Fibroblast of skin of right quadriceps (primary cell): ENCODE measurements at regions not wholly inside any gene's neighbourhood (a gene's known extent, or its start where the extent isn't known, plus 50 kb on each side); places are given as distances from the start of the nearest gene placed in this dataset.
"Not testable (repeated sequence)": the region's sequence is repeated elsewhere in the genome, so short reads cannot be mapped to it uniquely, and the experiment has no call there.

Experiments used
- DNase-seq: peaks from one replicate; pipeline ENCODE4 v3.0.0-alpha.2; 2013

DNA sequence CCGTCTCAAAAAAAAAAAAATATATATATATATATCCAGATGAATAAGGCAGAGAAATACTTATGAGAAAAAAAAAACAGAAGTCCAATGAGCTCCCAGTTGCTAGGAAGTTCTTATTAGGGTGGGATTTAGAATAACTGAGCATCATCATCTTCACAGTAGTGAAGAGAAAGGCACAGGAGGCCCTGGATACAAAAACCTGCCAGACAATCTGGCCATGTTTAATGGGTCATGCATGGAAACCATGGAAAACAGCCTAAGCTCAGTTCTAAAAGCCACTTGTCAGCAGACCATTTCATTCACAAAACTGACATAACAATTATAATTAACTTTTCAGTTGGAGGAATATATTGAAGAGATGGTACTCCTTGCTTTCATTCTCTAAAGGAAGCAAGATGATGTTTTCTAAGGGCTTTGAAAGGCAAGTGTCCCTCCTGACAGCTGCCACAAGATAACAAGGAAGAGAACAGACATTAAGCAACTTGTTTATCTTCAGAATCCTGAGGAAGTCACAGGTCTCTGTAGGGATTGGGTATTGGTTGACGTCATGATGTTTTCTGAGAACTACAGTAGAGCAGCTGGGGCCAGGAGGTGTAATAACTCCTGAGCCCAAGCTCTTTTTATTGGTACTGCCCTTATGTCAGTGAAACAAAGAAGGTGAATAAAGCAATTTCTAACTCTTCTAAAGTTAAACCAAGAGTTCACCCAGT lies 463.1 kb downstream of the DMAC1 start:
- DNase-seq: no peak

DNA sequence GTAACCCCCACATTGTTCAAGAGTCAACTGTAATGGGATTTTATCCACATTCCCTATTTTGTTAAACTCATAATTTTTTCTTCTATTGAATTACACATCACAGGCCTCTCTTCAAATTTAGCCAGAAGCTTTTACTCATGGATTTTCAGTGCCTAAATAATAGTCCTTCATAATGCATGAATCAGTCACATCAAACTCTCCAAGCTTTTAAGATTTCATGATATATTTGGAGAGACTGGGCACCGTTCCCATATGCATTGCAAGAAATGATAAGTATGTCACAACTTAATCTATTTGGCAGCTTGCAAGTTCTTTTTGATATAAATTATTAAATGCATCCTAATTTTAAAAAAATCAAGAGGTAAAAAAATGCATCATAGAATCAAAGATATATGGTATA lies 465.9 kb downstream of the DMAC1 start:
- peak; percentile 47 for DNase-seq

DNA sequence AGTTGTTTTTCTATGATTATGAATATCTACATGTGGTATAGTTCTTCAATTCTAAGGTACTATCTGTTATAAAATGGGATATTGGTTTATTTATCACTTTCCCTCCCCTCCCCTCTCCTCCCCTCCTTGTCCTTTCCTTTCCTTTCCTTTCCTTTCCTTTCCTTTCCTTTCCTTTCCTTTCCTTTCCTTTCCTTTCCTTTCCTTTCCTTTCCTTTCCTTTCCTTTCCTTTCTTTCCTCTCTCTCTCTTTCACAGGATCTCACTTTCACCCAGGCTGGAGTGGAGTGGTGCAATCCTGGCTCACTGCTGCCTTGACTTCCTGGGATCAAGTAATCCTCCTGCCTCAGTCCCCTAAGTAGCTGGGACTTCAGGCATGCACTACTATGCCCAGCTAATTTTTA lies 466.8 kb downstream of the DMAC1 start:
- DNase-seq: no peak

DNA sequence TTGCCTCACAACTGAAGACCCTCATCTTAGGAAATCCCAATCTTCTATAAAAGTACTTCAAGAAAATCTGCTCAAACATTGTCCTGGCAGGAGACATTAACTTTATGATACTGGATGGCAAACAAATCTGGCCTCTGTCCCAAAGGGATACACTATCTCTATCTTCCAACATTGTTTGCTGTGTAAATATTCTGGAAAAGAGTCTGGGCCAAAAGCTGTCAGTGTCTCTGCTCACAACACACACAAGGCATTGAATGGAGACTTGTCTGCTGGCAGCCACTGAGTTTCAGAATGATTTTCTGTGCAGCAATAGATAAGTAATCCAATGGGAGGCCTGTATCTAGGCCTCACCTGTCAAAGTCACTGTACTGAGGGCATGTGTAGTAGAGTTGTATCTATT lies 471.1 kb downstream of the DMAC1 start:
- DNase-seq: no peak

DNA sequence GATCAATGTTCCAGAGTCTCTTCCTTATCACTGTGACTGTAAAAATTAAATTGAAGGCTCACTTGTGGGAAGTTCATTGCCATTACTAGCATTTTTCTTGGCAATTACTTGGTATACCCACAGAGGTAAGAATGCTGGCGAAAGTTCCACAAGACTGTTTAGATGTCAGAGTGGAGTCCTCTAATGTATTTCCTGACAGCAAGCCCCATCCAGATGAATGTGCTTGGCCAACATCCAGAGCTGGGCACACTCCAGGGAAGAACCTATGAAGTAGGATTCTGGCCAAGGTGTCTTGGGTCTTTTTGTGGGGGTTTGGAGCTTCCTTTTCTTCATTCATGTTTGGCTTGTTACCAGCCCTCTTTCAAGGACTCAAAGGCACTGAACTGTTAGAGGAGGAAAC lies 473.6 kb downstream of the DMAC1 start:
- no peak for DNase-seq

DNA sequence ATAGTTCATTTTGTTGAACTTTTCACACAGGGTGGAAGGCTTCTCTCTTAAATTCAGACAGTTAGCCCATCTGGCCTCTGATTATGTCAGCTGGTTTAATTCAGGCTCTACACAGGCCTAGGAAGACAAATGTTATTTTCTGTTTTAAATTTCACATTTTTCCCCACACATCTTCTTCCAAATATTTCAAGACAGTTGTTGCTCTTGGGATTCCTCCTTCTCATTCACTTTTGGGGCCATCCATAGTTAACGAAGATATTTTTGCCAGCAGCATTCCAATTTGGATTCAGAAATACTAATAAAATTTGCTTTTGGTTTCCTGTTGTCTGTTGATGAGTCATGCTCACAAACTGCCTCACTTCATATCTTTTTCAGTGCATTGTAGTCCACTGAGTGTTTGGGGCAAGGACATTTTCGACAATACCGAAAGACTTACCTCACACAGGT lies 475.4 kb downstream of the DMAC1 start:
- peak; percentile 18 for DNase-seq

DNA sequence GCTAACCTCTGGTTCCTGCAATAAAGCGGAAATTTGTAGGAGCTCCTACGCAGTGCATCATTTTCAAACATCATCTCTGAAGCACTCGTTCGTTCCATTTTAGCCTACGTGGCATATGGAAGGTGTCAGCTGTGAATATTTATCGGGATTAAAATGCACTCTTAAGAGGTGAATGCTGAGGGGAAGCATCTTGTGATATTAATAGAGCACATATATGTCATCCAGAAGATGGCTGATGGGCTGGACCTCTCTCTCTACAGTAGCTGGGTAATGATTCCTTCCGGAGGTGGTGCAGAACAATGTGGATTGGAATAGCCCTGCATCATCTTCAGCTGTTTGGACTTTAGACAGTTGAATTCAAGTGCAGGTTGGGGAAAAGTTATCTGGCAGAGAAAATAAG lies 478.7 kb downstream of the DMAC1 start:
- DNase-seq: no peak

DNA sequence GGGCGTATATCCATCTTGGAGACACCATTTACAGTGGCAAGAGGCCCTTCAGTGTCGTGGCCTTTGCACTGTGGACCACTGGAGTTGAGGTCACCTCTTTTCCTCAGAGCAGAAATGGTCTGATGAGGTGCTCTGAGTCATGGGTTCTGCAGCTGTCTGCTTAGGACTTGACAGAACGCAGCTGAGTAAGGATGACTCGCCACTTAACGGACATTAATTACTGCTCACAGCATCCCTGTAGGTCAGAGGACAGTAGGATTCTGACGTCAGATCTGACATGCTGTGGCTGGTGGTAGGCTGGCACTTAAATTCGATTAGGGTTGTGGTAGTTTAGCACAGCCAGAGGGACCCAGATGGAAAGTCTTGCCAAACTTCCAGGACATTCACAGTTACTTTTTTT lies 479.4 kb downstream of the DMAC1 start:
- DNase-seq: peak; percentile 93

DNA sequence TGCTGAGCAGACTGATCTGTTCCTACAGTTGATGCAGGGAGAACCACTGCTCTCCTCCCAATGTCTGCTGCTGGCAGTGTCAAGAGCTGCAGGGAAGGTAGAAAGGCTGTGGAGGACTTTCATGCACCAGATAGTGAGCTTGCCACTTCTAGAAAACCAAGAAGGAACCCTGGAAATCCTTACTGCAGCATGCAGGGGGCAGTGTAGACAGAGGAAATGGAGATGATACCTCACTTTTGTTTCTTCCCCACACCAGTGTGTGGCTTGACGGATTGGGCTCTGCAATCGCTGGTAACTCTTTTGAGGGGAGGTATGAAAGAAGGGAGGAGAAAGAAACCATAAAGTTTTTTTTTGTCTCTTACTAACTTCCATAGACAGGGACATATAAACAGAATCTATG lies 480.7 kb downstream of the DMAC1 start:
- DNase-seq: no peak

DNA sequence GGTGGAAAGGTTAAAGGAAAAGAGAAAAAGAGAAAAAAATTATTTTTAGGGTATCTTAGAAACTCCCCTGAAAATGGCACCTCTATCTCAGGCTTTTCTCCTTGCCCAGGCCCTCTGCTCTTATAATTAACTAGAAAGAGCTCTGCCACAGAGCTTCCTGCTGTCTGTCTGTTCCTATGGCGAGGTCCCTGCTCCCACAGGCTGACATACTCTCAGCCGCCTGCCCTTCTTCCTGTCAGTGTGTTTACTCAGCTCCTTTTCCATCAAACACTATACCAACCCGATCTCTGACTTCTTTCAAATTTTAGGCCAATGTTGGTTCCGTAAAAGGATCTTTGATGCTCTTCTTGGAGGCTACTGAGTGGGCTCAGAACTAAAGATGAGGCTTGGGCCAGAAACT lies 482.6 kb downstream of the DMAC1 start:
- DNase-seq: no peak

DNA sequence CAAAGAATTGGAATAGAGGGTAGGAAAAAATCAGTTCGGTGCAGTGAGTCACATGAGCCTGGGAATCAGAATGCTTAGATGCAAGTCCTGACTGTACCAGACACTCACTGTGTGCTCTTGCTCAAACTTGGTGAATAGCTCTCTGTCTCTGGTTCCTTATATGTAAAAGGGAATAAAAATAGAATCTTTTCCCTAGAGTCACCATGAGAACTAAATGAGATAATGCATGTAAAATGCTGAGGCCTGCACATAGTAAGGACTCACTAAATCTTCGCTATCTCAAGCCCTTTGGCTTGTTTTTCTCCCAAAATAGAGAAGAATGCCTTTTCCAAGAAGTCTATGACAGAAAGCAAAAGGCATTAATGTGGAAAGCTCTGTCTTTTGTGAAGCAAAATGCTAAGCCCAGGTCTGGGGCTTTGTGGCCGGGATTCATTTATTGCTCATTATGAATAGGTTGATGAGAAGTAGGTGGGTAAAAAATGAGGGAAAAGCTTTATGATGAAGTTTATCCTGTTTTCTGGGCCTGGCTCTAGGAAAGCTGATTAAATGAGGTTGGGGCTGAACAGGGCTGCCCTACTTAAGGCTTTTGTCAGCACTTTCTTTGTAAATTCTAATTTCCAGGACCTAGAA lies 483.3 kb downstream of the DMAC1 start:
- peak; percentile 57 for DNase-seq

DNA sequence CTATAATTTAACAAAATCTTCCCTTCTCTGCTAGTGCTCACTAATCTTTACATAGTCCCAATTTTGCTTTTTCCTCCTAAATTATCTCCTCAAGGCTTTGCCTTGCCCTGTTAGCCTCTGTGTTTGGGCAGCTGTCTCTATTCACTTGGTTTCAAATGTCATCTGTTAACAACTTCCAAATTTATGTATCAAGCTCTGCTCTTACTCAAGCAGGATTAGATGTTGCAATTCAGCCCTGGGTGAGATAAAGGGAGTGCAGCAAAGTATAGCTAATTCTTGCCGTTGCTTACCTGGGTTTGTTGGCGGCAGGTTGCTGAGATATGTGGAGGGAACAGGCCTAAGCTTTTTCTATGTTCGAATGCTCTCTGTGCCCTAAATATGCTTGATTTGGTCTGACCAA lies 483.8 kb downstream of the DMAC1 start:
- DNase-seq: peak; percentile 66

DNA sequence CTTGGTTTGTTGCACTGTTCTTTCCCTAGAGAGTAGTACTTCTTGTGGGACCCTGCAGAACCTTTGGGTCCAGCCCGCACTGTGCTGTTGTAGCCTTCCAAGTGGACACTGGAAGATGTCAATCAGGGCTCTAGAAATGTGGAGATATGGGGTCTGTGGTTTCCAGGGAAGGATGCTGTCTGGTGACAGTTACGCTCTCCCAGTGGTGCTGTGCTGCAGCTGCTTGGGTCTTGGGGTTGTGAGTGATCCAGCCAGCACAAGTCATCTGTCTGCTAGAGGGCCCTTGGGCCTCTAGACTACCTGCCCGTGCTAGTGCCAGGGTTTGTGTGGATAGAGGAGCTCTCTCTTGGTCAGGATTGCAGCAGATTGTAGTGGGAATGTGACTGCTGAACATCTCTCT lies 484.5 kb downstream of the DMAC1 start:
- DNase-seq: no peak

DNA sequence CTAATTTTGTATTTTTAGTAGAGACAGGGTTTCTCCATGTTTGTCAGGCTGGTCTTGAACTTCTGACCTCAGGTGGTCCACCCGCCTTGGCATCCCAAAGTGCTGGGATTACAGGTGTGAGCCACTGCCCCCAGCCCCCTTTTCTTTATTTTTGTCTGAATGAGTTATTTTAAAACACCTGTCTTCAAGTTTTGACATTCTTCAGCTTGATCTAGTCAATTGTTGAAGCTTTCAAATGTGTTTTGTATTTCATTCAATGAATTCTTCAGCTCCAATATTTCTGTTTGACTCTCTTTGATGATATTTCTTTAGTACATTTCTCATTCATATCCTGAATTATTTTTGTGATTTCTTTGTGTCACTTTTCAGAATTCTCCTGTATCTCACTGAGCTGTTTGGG lies 486.2 kb downstream of the DMAC1 start:
- no peak for DNase-seq

DNA sequence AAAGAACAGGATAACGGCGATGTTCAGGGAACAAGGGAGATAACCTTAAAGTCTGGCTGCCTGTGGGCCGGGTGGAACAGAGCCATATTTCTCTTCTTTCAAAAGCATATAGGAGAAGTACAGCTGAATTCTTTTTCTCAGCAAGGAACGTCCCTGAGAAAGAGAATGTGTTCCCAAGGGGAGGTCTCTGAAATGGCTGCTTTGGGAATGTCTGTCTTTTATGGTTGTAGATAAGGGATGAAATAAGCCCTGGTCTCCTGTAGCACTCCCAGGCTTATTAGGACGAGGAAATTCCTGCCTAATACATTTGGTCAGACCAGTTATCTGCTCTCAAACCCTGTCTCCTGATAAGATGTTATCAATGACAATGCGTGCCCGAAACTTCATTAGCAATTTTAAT lies 490.5 kb downstream of the DMAC1 start:
- not testable (repeated sequence) for DNase-seq

DNA sequence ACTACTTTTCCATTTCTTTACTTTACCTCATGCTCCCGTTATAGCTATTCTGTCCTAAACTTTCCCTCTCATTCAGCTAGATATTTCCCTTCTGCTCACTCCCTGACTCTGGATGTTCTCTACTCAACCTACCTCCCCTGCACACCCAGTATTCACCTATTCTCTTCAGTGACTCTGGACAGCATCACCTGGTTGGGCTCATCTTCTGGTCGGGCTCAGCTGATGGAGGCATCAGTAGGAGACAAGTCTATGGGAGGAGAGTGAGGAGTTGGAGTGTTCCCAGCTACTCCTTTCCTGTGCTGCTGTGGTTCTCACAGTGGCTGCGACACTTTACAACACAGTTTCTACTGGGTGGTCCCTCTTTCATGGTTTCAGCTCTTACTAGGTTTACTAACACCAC lies 493.9 kb downstream of the DMAC1 start:
- no peak for DNase-seq

DNA sequence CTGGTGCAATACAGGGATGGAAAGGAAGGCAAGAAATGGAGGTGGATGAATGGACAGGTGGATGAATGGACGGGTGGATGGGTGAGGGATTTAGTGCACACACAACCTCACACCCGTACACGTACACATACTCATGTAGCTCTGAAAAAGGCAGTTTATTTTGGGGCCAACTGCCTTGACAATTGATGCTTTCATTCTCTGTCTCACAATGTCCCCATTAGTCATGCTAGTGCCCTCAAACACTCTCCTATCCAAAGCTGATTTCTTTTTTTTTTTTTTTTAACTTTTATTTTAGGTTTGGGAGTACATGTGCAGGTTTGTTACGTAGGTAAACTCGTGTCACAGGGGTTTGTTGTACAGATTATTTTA lies 495.0 kb downstream of the DMAC1 start:
- DNase-seq: no peak

DNA sequence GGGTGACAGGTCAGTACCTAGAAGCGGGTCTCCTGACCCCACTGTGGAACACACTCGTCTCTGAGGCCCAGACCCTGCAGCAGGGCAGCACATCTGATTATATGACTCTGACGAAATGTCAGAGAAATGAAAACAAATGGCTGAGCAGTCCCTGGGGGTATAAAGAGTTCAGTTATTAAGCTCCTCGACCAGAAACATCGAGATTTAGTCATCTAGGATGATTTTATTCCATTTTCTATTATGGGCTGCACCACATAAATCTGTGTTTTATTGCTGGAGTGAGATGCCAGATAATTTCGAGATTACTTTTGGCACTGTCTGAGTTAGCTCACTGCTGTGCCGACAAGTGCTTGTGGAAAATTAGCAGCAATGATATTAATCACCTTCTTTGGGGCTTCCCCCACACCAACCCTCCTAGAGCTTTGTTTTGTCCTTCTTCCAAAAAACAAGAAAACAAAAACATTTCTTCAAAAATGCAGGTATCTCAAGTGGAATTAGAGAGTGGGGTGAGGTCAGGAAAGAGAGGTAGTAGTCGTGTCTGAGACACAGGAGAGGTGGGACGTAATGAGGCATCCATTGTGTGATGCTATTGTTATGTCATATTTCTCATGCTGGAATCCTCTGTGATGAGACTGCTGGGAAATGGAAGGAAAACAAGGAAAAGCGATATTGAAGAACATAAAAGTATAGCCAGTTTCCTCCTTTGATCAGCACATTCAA lies 495.5 kb downstream of the DMAC1 start:
- no peak for DNase-seq

DNA sequence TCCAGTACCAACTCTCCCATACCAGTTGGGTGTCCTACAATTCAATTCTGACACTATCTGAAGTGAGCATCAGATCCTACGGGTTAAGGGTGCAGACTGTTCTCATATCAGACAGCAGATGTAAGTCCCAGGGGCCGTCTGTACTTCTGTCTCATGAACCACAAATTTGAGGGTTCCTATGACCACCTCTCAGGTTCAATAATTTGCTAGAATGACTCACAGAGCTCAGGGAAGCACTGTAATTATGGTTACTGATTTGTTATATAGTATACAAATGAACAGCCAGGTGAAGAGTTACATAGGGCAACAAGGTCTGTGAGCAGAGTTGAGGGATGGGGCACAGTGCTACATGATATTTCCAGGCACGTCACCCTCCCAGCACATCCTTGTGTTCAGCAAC lies 499.1 kb downstream of the DMAC1 start:
- no peak for DNase-seq

DNA sequence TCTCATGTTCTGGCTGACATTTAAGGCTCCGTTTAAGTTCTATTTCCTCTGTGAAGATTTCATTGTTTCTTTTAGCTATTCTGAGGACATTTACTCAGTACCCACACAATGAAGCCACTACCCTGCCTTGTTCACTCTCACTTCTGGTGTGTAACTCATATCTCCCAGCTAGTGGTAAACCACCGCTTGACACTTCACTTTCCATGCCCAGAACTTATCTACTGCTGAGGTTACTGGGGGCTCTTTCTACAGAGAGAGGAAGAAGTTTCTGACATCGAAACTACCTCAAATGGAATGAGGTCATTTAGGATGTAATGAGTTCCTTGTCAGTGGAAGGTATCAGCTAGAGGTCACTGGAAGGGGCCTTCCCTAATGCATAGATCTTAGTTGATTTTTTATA lies 501.5 kb downstream of the DMAC1 start:
- no peak for DNase-seq

DNA sequence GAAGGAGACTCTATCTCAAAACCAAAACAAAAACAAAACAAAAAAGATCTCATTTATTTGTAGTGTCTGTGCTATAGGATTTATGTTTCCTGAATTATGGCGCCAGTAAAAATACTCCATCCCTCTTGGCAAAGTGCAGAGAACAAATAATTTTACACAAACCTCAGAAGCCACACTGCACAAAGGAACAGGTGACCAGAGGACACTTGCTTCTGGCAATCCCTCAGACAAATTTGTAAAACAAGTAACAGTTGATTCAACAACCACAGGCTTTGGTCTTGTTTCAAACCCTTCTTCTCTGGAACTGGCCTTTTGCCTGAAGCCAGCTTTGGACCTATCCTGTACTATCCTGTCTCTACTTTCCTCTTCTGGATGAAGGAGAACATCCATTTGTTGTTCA lies 502.1 kb downstream of the DMAC1 start:
- DNase-seq: no peak

DNA sequence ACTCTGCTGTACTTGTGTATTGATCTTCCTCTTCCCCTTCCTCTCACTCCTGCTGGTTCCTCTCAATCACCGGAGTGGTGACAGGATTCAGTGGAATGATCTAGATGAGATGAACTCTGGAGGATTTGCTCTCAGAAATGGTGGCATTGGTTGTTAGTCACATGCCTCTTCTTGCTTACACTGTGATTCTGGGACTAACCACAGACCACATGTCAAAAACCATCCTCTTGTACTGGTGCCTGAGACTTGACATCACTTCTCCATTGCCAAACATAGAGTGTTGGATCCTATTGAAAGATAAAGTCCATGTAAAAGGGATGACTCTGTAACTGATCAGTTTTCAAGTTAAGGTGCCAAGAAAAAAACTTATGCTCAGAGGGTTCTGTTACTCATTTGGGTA lies 506.5 kb downstream of the DMAC1 start:
- DNase-seq: no peak

DNA sequence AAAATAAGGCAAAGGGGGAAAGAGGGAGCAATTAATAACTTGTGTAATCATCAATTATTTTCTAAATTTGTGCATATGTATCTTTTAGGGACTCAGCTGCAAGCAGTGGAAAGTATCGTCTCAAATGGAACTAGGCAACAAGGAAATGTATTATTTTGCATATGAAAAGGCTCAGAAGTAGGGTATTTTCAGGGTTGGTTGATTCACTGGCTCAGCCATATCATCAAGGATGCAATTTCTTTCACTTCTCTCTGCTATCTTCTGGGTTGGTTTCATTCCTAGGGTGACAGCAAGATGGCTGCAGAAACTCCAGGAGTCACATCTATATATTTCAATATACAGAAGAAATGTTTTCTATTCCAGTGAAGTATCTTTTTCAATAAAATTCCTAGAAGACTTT lies 509.8 kb downstream of the DMAC1 start:
- DNase-seq: no peak

DNA sequence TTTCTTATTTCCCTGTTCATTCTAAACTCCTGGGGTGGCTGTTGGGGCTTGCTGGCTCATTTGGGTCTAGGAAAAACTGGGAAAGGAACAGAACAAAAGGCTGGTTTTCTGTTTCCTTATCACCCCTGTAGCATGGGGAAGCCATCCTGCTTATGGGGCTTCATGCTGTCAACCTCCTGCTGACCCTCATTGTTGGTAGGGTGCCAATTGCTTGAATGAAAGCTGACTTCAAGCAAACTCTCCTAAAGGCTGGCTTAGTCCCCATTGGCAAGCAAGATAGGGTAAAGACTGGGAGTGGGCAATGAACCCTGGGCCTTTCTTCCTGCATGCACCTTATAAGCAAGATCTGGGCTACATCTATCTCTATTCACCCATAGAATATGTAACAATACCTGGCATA lies 511.6 kb downstream of the DMAC1 start:
- DNase-seq: no peak

DNA sequence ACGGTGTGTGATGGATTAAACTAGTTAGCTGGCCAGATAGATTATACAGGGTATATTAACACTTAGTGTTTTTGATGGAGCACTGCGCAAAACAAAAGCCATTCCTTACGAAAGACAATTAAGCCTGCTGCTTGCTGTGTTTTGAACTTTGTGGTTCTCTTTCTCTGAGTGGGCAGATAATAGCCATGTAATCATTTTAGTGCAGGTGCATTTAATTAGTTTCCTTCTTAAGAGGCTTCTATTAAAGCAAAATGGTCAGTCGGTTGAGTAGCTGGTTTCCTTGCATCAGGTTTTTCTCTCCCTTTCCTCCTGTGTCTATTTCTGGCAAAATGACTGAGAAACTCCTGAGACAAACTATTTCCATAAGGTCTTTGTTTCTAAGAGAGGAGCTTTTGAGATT lies 512.5 kb downstream of the DMAC1 start:
- DNase-seq: no peak
